ENCODE measurements at regions not wholly inside any gene's neighbourhood (a gene's known extent, or its start where the extent isn't known, plus 50 kb on each side); places are given as distances from the start of the nearest gene placed in this dataset.

GRCh38 chr1:29729281-29729680 is 493.0 kb downstream of the PTPRU start:
- no peaks in the 10 kb centered on the region for H3K36me3 ChIP-seq (ENCODE audit: control insufficient read depth, insufficient read depth, low read length)
- no peak overlapping the region for H3K4me3 ChIP-seq (ENCODE audit: low read length)
- no peaks in the 10 kb centered on the region for H3K4me1 ChIP-seq (ENCODE audit: control insufficient read depth, insufficient read depth, low read length)
- no CpG with 5 or more reads among the region's 6 CpGs for WGBS (ENCODE audit: insufficient coverage, insufficient read length)
- no peak overlapping the region for H3K27ac ChIP-seq (ENCODE audit: low read length)
- DNase-seq (ENCODE audit: low read depth, low spot score), result no peak
- no peaks in the 10 kb centered on the region for H3K27me3 ChIP-seq (ENCODE audit: control insufficient read depth, insufficient read depth, low read length)
- no peaks in the 10 kb centered on the region for H3K9me3 ChIP-seq (ENCODE audit: control insufficient read depth, insufficient read depth, low read length)

- no CpG with 5 or more reads among the region's 5 CpGs for WGBS (ENCODE audit: insufficient coverage, insufficient read length)
- no peak overlapping the region for H3K27ac ChIP-seq (ENCODE audit: low read length)
- H3K9me3 ChIP-seq (ENCODE audit: control insufficient read depth, insufficient read depth, low read length), result no peaks in the 10 kb centered on the region
- H3K4me1 ChIP-seq (ENCODE audit: control insufficient read depth, insufficient read depth, low read length), result no peaks in the 10 kb centered on the region
- no peaks in the 10 kb centered on the region for H3K36me3 ChIP-seq (ENCODE audit: control insufficient read depth, insufficient read depth, low read length)
- H3K27me3 ChIP-seq (ENCODE audit: control insufficient read depth, insufficient read depth, low read length), result no peaks in the 10 kb centered on the region
- DNase-seq (ENCODE audit: low read depth, low spot score), result no peak
- no peak overlapping the region for H3K4me3 ChIP-seq (ENCODE audit: low read length)
Measured at GRCh38 chr1:29728703-29729102, 492.4 kb downstream of the PTPRU start.

DNA sequence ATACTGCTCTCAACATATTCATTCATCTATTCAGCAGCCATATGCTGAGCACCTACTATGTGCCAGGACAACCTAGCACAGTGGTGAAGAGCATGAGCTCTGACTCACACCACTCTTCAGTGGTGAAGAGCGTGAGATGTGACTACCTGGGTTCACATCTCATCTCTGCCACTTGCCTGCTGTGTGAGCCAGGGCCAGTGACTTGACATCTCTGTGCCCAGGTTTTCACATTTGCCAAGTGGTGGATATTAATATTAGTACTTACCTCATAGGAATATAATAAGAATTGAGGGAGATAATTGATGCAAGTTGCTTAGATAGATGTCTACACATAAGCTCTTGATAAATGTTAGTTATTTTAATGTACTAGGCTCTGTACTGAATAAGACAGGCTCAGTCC is 488.9 kb downstream of the PTPRU start:
- no peaks in the 10 kb centered on the region for H3K36me3 ChIP-seq (ENCODE audit: control insufficient read depth, insufficient read depth, low read length)
- no peak overlapping the region for H3K27ac ChIP-seq (ENCODE audit: low read length)
- WGBS (ENCODE audit: insufficient coverage, insufficient read length), result no CpG with 5 or more reads among the region's 1 CpG

GRCh38 chr1:29722598-29722997 is 486.3 kb downstream of the PTPRU start:
- no peaks in the 10 kb centered on the region for H3K36me3 ChIP-seq (ENCODE audit: control insufficient read depth, insufficient read depth, low read length)
- H3K27me3 ChIP-seq (ENCODE audit: control insufficient read depth, insufficient read depth, low read length), result no peaks in the 10 kb centered on the region

More for the DNA sequence above, 488.9 kb downstream of the PTPRU start:
- Histone ChIP-seq H3K4me3 (ENCODE audit: low read length) (no peak overlapping the region), H3K27me3 (ENCODE audit: control insufficient read depth, insufficient read depth, low read length) (no peaks in the 10 kb centered on the region), H3K9me3 (ENCODE audit: control insufficient read depth, insufficient read depth, low read length) (no peaks in the 10 kb centered on the region), H3K4me1 (ENCODE audit: control insufficient read depth, insufficient read depth, low read length) (no peaks in the 10 kb centered on the region)
- DNase-seq (ENCODE audit: low read depth, low spot score), result no peak

GRCh38 chr1:29719253-29719652 is 482.9 kb downstream of the PTPRU start:
- Histone ChIP-seq H3K9me3 (ENCODE audit: control insufficient read depth, insufficient read depth, low read length) (no peaks in the 10 kb centered on the region; the same call in 1 of the 2 replicates), H3K27ac (ENCODE audit: low read length) (no peak overlapping the region), H3K4me3 (ENCODE audit: low read length) (no peak overlapping the region), H3K4me1 (ENCODE audit: control insufficient read depth, insufficient read depth, low read length) (no peaks in the 10 kb centered on the region), H3K27me3 (ENCODE audit: control insufficient read depth, insufficient read depth, low read length) (no peaks in the 10 kb centered on the region), H3K36me3 (ENCODE audit: control insufficient read depth, insufficient read depth, low read length) (no peaks in the 10 kb centered on the region)
- WGBS (ENCODE audit: insufficient coverage, insufficient read length), result no CpG with 5 or more reads among the region's 4 CpGs
- no peak for DNase-seq (ENCODE audit: low read depth, low spot score)

More at GRCh38 chr1:29722598-29722997, 486.3 kb downstream of the PTPRU start:
- Histone ChIP-seq H3K4me3 (ENCODE audit: low read length) (no peak overlapping the region), H3K4me1 (ENCODE audit: control insufficient read depth, insufficient read depth, low read length) (no peaks in the 10 kb centered on the region), H3K9me3 (ENCODE audit: control insufficient read depth, insufficient read depth, low read length) (no peaks in the 10 kb centered on the region; the same call in 1 of the 2 replicates), H3K27ac (ENCODE audit: low read length) (no peak overlapping the region)
- DNase-seq (ENCODE audit: low read depth, low spot score), result no peak

GRCh38 chr1:29718791-29719190 is 482.5 kb downstream of the PTPRU start:
- Histone ChIP-seq H3K27me3 (ENCODE audit: control insufficient read depth, insufficient read depth, low read length) (no peaks in the 10 kb centered on the region), H3K9me3 (ENCODE audit: control insufficient read depth, insufficient read depth, low read length) (no peaks in the 10 kb centered on the region; the same call in 1 of the 2 replicates), H3K4me1 (ENCODE audit: control insufficient read depth, insufficient read depth, low read length) (no peaks in the 10 kb centered on the region), H3K4me3 (ENCODE audit: low read length) (no peak overlapping the region), H3K27ac (ENCODE audit: low read length) (no peak overlapping the region), H3K36me3 (ENCODE audit: control insufficient read depth, insufficient read depth, low read length) (no peaks in the 10 kb centered on the region)
- DNase-seq (ENCODE audit: low read depth, low spot score), result no peak

DNA sequence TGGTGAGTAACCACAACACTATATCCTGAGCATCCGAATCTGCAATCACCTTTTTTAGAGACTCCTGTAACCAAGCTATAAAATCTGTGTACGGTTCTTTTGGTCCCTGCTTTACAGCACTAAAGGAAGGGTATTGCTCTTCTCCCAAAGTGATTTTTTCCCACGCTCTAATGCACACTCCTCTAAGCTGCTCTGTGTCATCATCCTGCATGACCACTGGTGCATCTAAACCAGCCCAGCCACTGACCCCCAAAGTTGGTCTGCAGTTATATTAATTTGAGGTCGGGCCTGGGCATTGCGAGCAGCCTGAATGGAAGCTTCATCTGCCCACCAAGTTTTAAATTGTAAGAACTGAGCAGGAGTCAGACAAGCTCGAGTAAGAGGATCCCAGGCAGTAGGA is 480.0 kb downstream of the PTPRU start:
- WGBS (ENCODE audit: insufficient coverage, insufficient read length), result no CpG with 5 or more reads among the region's 6 CpGs
- Histone ChIP-seq H3K9me3 (ENCODE audit: control insufficient read depth, insufficient read depth, low read length) (no peaks in the 10 kb centered on the region; the same call in 1 of the 2 replicates), H3K27ac (ENCODE audit: low read length) (no peak overlapping the region), H3K36me3 (ENCODE audit: control insufficient read depth, insufficient read depth, low read length) (no peaks in the 10 kb centered on the region), H3K4me3 (ENCODE audit: low read length) (no peak overlapping the region), H3K4me1 (ENCODE audit: control insufficient read depth, insufficient read depth, low read length) (no peaks in the 10 kb centered on the region), H3K27me3 (ENCODE audit: control insufficient read depth, insufficient read depth, low read length) (no peaks in the 10 kb centered on the region)
- DNase-seq (ENCODE audit: low read depth, low spot score), result no peak

DNA sequence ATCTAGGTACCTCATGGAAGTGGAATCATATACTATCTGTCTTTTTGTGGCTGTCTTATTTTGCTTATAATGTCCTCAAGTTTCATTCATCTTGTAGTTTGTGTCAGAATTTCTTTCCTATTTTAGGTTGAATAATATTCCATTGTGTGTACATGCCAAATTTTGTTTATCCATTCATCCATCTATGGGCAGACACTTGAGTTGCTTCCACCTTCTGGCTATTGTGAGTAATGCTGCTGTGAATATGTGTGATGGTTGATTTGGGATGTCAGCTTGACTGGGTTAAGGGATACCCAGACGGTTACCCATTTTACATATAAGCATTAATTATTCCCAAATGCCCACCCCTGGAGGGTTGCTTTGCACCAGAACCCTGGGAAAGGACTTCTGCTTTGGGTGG is 477.5 kb downstream of the PTPRU start:
- Histone ChIP-seq H3K4me3 (ENCODE audit: low read length) (no peak overlapping the region), H3K27me3 (ENCODE audit: control insufficient read depth, insufficient read depth, low read length) (no peaks in the 10 kb centered on the region), H3K9me3 (ENCODE audit: control insufficient read depth, insufficient read depth, low read length) (no peaks in the 10 kb centered on the region; the same call in 1 of the 2 replicates), H3K4me1 (ENCODE audit: control insufficient read depth, insufficient read depth, low read length) (no peaks in the 10 kb centered on the region), H3K27ac (ENCODE audit: low read length) (no peak overlapping the region), H3K36me3 (ENCODE audit: control insufficient read depth, insufficient read depth, low read length) (no peaks in the 10 kb centered on the region)
- WGBS (ENCODE audit: insufficient coverage, insufficient read length), result no CpG with 5 or more reads among the region's 1 CpG
- DNase-seq (ENCODE audit: low read depth, low spot score), result no peak

DNA sequence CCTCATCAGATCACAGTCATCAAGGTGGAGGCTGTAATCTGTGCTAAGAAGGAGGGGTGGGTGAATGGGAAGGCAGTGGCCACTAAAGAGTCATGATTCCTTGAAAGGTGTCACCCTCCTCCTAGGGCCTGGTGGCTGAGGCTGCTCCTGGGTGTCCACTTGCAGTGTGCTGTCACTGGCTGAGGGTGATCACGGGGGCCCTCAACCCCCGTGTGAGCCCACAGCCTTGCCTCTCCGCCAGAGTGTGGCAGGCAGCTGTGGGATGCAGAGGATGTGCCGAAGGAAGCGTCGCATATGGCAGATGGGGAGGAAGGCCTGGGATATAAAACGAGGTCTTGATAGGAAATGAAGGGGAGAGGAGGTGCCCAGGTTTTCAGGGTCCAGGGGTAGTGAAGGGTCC is 476.5 kb downstream of the PTPRU start:
- H3K9me3 ChIP-seq (ENCODE audit: control insufficient read depth, insufficient read depth, low read length), result no peaks in the 10 kb centered on the region
- H3K27me3 ChIP-seq (ENCODE audit: control insufficient read depth, insufficient read depth, low read length), result no peaks in the 10 kb centered on the region
- no CpG with 5 or more reads among the region's 7 CpGs for WGBS (ENCODE audit: insufficient coverage, insufficient read length)
- no peaks in the 10 kb centered on the region for H3K36me3 ChIP-seq (ENCODE audit: control insufficient read depth, insufficient read depth, low read length)
- DNase-seq (ENCODE audit: low read depth, low spot score), result no peak
- H3K4me3 ChIP-seq (ENCODE audit: low read length), result no peak overlapping the region
- no peak overlapping the region for H3K27ac ChIP-seq (ENCODE audit: low read length)
- no peaks in the 10 kb centered on the region; the same call in 1 of the 2 replicates for H3K4me1 ChIP-seq (ENCODE audit: control insufficient read depth, insufficient read depth, low read length)

- Histone ChIP-seq H3K4me3 (ENCODE audit: low read length) (no peak overlapping the region), H3K4me1 (ENCODE audit: control insufficient read depth, insufficient read depth, low read length) (no peaks in the 10 kb centered on the region; the same call in 1 of the 2 replicates), H3K9me3 (ENCODE audit: control insufficient read depth, insufficient read depth, low read length) (no peaks in the 10 kb centered on the region), H3K27ac (ENCODE audit: low read length) (no peak overlapping the region), H3K27me3 (ENCODE audit: control insufficient read depth, insufficient read depth, low read length) (no peaks in the 10 kb centered on the region), H3K36me3 (ENCODE audit: control insufficient read depth, insufficient read depth, low read length) (no peaks in the 10 kb centered on the region)
- no peak for DNase-seq (ENCODE audit: low read depth, low spot score)
- WGBS (ENCODE audit: insufficient coverage, insufficient read length), result no CpG with 5 or more reads among the region's 4 CpGs
Measured at GRCh38 chr1:29712284-29712651, 475.9 kb downstream of the PTPRU start.

DNA sequence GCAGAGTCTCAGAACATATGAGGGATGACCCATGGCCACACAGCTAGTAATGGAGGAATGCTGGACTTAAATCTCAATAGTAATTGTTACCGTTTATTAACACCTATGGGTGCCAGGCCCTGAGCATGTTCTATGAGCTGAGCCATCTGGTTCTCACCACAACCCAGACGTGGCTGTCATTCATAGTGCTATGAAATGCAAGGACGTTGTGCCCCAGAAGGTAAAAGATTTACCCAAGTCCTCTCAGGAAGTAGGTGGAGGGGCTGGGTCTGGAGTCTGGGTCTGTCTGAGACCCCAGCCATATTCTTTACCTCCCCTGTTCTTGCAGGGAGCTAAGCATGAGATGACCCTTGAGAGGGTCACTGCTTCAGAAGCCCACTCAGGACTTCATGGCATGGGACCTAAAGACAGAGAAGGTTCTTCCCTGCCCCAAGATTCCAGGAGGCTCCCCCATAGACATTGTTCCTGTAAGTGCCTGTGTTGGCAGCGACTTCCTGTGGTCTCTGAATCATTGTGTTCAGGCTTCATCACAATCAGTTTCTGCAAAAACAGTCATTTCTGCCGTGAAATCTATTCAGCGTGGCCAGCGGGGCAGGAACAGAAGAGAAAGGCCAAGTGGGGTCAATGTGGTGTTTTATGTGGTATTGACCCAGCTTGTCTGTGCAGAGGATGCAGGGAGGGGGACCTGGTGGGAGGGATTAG is 475.4 kb downstream of the PTPRU start:
- H3K27ac ChIP-seq (ENCODE audit: low read length), result no peak overlapping the region
- no peak overlapping the region for H3K4me3 ChIP-seq (ENCODE audit: low read length)
- WGBS (ENCODE audit: insufficient coverage, insufficient read length), result no CpG with 5 or more reads among the region's 7 CpGs
- H3K4me1 ChIP-seq (ENCODE audit: control insufficient read depth, insufficient read depth, low read length), result no peaks in the 10 kb centered on the region; the same call in 1 of the 2 replicates
- no peak for DNase-seq (ENCODE audit: low read depth, low spot score)
- H3K9me3 ChIP-seq (ENCODE audit: control insufficient read depth, insufficient read depth, low read length), result no peaks in the 10 kb centered on the region
- no peaks in the 10 kb centered on the region for H3K27me3 ChIP-seq (ENCODE audit: control insufficient read depth, insufficient read depth, low read length)
- no peaks in the 10 kb centered on the region for H3K36me3 ChIP-seq (ENCODE audit: control insufficient read depth, insufficient read depth, low read length)
